ENCODE measurements at regions not wholly inside any gene's neighbourhood (a gene's known extent, or its start where the extent isn't known, plus 50 kb on each side); places are given as distances from the start of the nearest gene placed in this dataset.

GRCh38 chr1:188937965-188938551 is 1539.6 kb downstream of the BRINP3 start:
- TF ChIP-seq CTCF (IDR thresholded peaks at IDR 0.05; ENCODE audit: unreplicated experiment) = no peak
- Mint-ChIP-seq H3K36me3 (ENCODE audit: insufficient read depth) (no peaks in the 10 kb centered on the region), H3K27me3 (no peaks in the 10 kb centered on the region), H3K4me1 (ENCODE audit: low read depth) (peaks cover 2% of the 10 kb centered on the region), H3K9me3 (ENCODE audit: low read depth) (no peaks in the 10 kb centered on the region), H3K4me3 (ENCODE audit: low read depth) (no peak overlapping the region), H3K27ac (no peak overlapping the region)
- DNase-seq (ENCODE audit: low spot score, unreplicated experiment) = no peak

DNA sequence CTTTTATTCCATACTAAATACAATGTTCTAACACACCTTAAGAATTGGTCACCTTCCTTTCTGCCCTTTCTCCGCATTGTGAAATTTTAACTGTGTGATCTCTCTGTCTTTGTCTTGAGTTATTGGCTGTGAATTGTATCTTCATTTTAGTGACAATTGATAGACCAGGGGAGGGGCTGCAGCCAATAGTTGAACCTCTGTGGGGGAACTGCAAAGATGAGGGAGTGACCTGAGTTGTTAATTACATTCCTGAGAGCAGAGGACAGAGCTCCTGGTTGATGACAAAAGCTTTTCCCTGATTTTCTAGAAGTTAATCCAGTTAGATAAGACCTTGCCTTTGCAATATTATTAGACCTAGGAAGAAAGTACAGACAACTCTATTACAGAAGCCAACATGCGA is 1535.7 kb downstream of the BRINP3 start:
- Mint-ChIP-seq H3K9me3 (ENCODE audit: low read depth) (no peaks in the 10 kb centered on the region), H3K4me3 (ENCODE audit: low read depth) (no peak overlapping the region), H3K27ac (no peak overlapping the region), H3K4me1 (ENCODE audit: low read depth) (peaks cover 2% of the 10 kb centered on the region), H3K36me3 (ENCODE audit: insufficient read depth) (no peaks in the 10 kb centered on the region), H3K27me3 (no peaks in the 10 kb centered on the region)
- no peak for TF ChIP-seq CTCF (IDR thresholded peaks at IDR 0.05; ENCODE audit: unreplicated experiment)
- no peak for DNase-seq (ENCODE audit: low spot score, unreplicated experiment)

GRCh38 chr1:188949701-188950100 is 1528.0 kb downstream of the BRINP3 start:
- no peak for DNase-seq (ENCODE audit: low spot score, unreplicated experiment)
- no peaks in the 10 kb centered on the region for H3K4me1 Mint-ChIP-seq (ENCODE audit: low read depth)
- H3K4me3 Mint-ChIP-seq (ENCODE audit: low read depth) = no peak overlapping the region
- H3K27ac Mint-ChIP-seq = no peak overlapping the region
- no peaks in the 10 kb centered on the region for H3K27me3 Mint-ChIP-seq
- TF ChIP-seq CTCF (IDR thresholded peaks at IDR 0.05; ENCODE audit: unreplicated experiment) = no peak
- no peaks in the 10 kb centered on the region for H3K36me3 Mint-ChIP-seq (ENCODE audit: insufficient read depth)
- no peaks in the 10 kb centered on the region for H3K9me3 Mint-ChIP-seq (ENCODE audit: low read depth)

- no peak overlapping the region for H3K27ac Mint-ChIP-seq
- no peak overlapping the region for H3K4me3 Mint-ChIP-seq (ENCODE audit: low read depth)
- no peaks in the 10 kb centered on the region for H3K9me3 Mint-ChIP-seq (ENCODE audit: low read depth)
- H3K27me3 Mint-ChIP-seq = no peaks in the 10 kb centered on the region
- H3K4me1 Mint-ChIP-seq (ENCODE audit: low read depth) = no peaks in the 10 kb centered on the region
- DNase-seq (ENCODE audit: low spot score, unreplicated experiment) = no peak
- no peaks in the 10 kb centered on the region for H3K36me3 Mint-ChIP-seq (ENCODE audit: insufficient read depth)
- no peak for TF ChIP-seq CTCF (IDR thresholded peaks at IDR 0.05; ENCODE audit: unreplicated experiment)
Measured at GRCh38 chr1:188958461-188959115, 1519.1 kb downstream of the BRINP3 start.

GRCh38 chr1:188986745-188987417 is 1490.8 kb downstream of the BRINP3 start:
- no peak for DNase-seq (ENCODE audit: low spot score, unreplicated experiment)
- no peaks in the 10 kb centered on the region for H3K36me3 Mint-ChIP-seq (ENCODE audit: insufficient read depth)
- H3K4me3 Mint-ChIP-seq (ENCODE audit: low read depth) = no peak overlapping the region
- no peak for TF ChIP-seq CTCF (IDR thresholded peaks at IDR 0.05; ENCODE audit: unreplicated experiment)
- peaks cover 4% of the 10 kb centered on the region for H3K4me1 Mint-ChIP-seq (ENCODE audit: low read depth)
- H3K9me3 Mint-ChIP-seq (ENCODE audit: low read depth) = peaks cover 5% of the 10 kb centered on the region
- no peaks in the 10 kb centered on the region for H3K27me3 Mint-ChIP-seq
- H3K27ac Mint-ChIP-seq = no peak overlapping the region

Data from progenitor cell of endocrine pancreas (in vitro differentiated cells).